Neural progenitor cell (in vitro differentiated cells): ENCODE measurements at regions not wholly inside any gene's neighbourhood (a gene's known extent, or its start where the extent isn't known, plus 50 kb on each side); places are given as distances from the start of the nearest gene placed in this dataset.

ENCODE experiments used
- DNase-seq: peaks from one replicate; pipeline ENCODE4 v3.0.0-alpha.2; 2016; ENCODE audit warnings: low spot score
- H2AFZ ChIP-seq: fragments of 200-600 bp; sonication (generic); replicated peaks from 2 replicates; pipeline ENCODE4 v1.6.1; 2016; ENCODE audit warnings: antibody characterized with exemption
- H3F3A ChIP-seq: fragments of 200-600 bp; sonication (generic); 2 replicates; pipeline ENCODE4 v1.6.1; 2016; ENCODE audit warnings: antibody characterized with exemption, low read depth
- H3K27ac ChIP-seq: fragments of 200-600 bp; sonication (generic); 2 replicates; pipeline ENCODE4 v1.5.1; 2016; ENCODE audit warnings: mild to moderate bottlenecking
- H3K27me3 ChIP-seq: fragments of 200-600 bp; sonication (generic); 2 replicates; pipeline ENCODE4 v1.6.1; 2016; ENCODE audit warnings: mild to moderate bottlenecking, moderate library complexity
- H3K36me3 ChIP-seq: fragments of 200-600 bp; sonication (generic); 2 replicates; pipeline ENCODE4 v1.5.1; 2016
- H3K4me1 ChIP-seq: fragments of 200-600 bp; sonication (generic); 2 replicates; pipeline ENCODE4 v1.6.1; 2016; ENCODE audit warnings: mixed run types
- H3K4me2 ChIP-seq: fragments of 200-600 bp; sonication (generic); 2 replicates; pipeline ENCODE4 v1.6.1; 2016
- H3K4me3 ChIP-seq: fragments of 200-600 bp; sonication (generic); 2 replicates; pipeline ENCODE4 v1.5.1; 2016
- H3K79me2 ChIP-seq: fragments of 200-600 bp; sonication (generic); 2 replicates; pipeline ENCODE4 v1.6.1; 2016; ENCODE audit warnings: low read depth
- H3K9ac ChIP-seq: fragments of 200-600 bp; sonication (generic); 2 replicates; pipeline ENCODE4 v1.6.1; 2016
- H3K9me3 ChIP-seq: fragments of 200-600 bp; sonication (generic); 2 replicates; pipeline ENCODE4 v1.5.1; 2016; ENCODE audit warnings: low read depth
- H4K20me1 ChIP-seq: fragments of 200-600 bp; sonication (generic); 2 replicates; pipeline ENCODE4 v1.6.1; 2016; ENCODE audit warnings: low read depth
- H3K27ac Mint-ChIP-seq: 3 replicates; pipeline ENCODE4 v1.8.0; 2021; ENCODE audit warnings: mixed read lengths
- H3K27me3 Mint-ChIP-seq: 2 replicates; pipeline ENCODE4 v1.8.0; 2022; ENCODE audit warnings: low read depth, mild to moderate bottlenecking, inconsistent platforms, moderate library complexity, mixed read lengths; ENCODE audit not compliant: insufficient read depth
- H3K36me3 Mint-ChIP-seq: 3 replicates; pipeline ENCODE4 v1.8.0; 2021; ENCODE audit warnings: mixed read lengths
- H3K4me1 Mint-ChIP-seq: 3 replicates; pipeline ENCODE4 v1.8.0; 2021; ENCODE audit warnings: mixed read lengths
- H3K4me3 Mint-ChIP-seq: 3 replicates; pipeline ENCODE4 v1.8.0; 2021; ENCODE audit warnings: mild to moderate bottlenecking, moderate library complexity, mixed read lengths
- H3K9me3 Mint-ChIP-seq: 3 replicates; pipeline ENCODE4 v1.8.0; 2020; ENCODE audit warnings: mixed read lengths
- EZH2 ChIP-seq: fragments of 200-600 bp; sonication (generic); IDR thresholded peaks from 2 replicates; pipeline ENCODE4 v1.6.1; 2017; ENCODE audit warnings: antibody characterized with exemption, mild to moderate bottlenecking, moderate library complexity
- EZH2phosphoT487 ChIP-seq: fragments of 200-600 bp; sonication (generic); IDR thresholded peaks from 2 replicates; pipeline ENCODE4 v1.6.1; 2017; ENCODE audit warnings: antibody characterized with exemption
- TF ChIP-seq, protein P1 (sequence below): fragments of 200-600 bp; sonication (generic); IDR thresholded peaks from 2 replicates; pipeline ENCODE4 v1.5.1; 2017; ENCODE audit warnings: antibody characterized with exemption, mild to moderate bottlenecking

DNA sequence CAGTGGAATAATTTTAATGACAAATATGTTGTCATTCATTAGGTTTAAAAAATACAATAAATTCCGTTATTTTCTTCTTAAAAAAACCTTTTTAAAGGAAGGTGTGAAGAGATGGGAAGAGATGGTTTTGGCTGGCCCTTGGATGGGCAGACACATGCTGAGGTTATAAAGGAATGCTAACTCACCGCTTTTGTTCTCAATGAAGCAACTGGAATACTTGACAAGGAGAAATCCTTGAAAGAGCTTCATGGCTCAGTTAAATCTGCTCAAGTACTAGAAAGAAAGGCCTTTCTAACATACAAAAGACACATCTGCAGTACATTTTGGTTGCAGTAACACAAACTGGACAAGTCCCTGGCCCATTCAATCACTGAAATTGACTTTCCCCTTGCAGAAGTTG is 158.3 kb upstream of the KCNJ16 start:
- peak; percentile 20 for DNase-seq
- H3K9me3 Mint-ChIP-seq: no peaks in the 10 kb centered on the region
- Histone ChIP-seq H3K9me3 (no peaks in the 10 kb centered on the region), H3F3A (peaks cover 7% of the 10 kb centered on the region), H3K4me3 (no peak overlapping the region), H4K20me1 (no peaks in the 10 kb centered on the region), H3K9ac (no peak overlapping the region), H2AFZ (no peak overlapping the region), H3K79me2 (no peaks in the 10 kb centered on the region), H3K4me1 (peaks cover 8% of the 10 kb centered on the region), H3K4me2 (no peak overlapping the region), H3K27ac (no peak overlapping the region), H3K36me3 (no peaks in the 10 kb centered on the region), H3K27me3 (no peaks in the 10 kb centered on the region)
- H3K27ac Mint-ChIP-seq: no peak overlapping the region
- TF ChIP-seq EZH2: no peak
- no peak for TF ChIP-seq EZH2phosphoT487
- TF ChIP-seq, protein P1, sequence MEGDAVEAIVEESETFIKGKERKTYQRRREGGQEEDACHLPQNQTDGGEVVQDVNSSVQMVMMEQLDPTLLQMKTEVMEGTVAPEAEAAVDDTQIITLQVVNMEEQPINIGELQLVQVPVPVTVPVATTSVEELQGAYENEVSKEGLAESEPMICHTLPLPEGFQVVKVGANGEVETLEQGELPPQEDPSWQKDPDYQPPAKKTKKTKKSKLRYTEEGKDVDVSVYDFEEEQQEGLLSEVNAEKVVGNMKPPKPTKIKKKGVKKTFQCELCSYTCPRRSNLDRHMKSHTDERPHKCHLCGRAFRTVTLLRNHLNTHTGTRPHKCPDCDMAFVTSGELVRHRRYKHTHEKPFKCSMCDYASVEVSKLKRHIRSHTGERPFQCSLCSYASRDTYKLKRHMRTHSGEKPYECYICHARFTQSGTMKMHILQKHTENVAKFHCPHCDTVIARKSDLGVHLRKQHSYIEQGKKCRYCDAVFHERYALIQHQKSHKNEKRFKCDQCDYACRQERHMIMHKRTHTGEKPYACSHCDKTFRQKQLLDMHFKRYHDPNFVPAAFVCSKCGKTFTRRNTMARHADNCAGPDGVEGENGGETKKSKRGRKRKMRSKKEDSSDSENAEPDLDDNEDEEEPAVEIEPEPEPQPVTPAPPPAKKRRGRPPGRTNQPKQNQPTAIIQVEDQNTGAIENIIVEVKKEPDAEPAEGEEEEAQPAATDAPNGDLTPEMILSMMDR: no peak
- H3K36me3 Mint-ChIP-seq: no peaks in the 10 kb centered on the region
- no peak overlapping the region for H3K4me3 Mint-ChIP-seq
- peaks cover 2% of the 10 kb centered on the region for H3K27me3 Mint-ChIP-seq
- peaks cover 3% of the 10 kb centered on the region for H3K4me1 Mint-ChIP-seq

DNA sequence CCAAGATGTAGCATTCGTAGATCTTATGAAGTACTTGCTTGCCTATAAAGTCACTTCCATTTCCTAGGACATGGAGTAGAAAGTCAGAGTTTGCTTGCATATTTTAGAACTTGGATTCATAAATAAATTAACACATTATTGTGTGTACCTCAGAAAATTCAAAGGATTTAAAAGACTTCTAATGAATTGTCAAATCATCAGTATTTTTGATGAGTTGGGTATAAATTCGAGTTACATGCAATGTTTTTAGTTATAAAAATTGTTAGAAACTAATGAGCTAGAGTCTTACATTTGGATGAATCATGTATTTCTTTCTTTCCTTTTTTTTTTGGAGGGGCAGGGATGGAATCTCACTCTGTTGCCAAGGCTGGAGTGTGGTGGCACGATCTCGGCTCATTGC is 156.9 kb upstream of the KCNJ16 start:
- H3K36me3 Mint-ChIP-seq: no peaks in the 10 kb centered on the region
- Histone ChIP-seq H3K27ac (no peak overlapping the region), H3K9me3 (no peaks in the 10 kb centered on the region), H3K27me3 (no peaks in the 10 kb centered on the region), H3K4me2 (no peak overlapping the region), H3K4me3 (no peak overlapping the region), H3K36me3 (no peaks in the 10 kb centered on the region), H3F3A (peaks cover 7% of the 10 kb centered on the region), H3K9ac (no peak overlapping the region), H3K79me2 (no peaks in the 10 kb centered on the region), H2AFZ (no peak overlapping the region), H3K4me1 (peaks cover 8% of the 10 kb centered on the region), H4K20me1 (no peaks in the 10 kb centered on the region)
- no peak overlapping the region for H3K27ac Mint-ChIP-seq
- DNase-seq: no peak
- peaks cover 2% of the 10 kb centered on the region for H3K27me3 Mint-ChIP-seq
- H3K4me3 Mint-ChIP-seq: no peak overlapping the region
- H3K9me3 Mint-ChIP-seq: no peaks in the 10 kb centered on the region
- TF ChIP-seq EZH2phosphoT487: no peak
- TF ChIP-seq, protein P1: no peak
- no peak for TF ChIP-seq EZH2
- peaks cover 3% of the 10 kb centered on the region for H3K4me1 Mint-ChIP-seq

DNA sequence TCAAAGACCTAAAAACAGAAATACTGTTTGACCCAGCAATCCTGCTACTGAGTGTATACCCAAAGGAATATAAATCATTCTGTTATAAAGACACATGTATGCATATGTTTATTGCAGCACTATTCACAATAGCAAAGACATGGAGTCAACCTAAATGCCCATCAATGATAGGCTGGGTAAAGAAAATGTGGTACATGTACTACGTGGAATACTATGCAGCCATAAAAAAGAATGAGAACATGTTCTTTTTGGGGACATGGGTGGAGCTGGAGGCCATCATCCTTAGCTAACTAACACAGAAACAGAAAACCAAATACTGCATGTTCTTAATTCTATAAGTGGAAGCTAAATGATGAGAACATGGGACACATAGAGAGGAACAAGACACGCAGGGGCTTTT is 155.2 kb upstream of the KCNJ16 start:
- H3K4me1 ChIP-seq: peaks cover 8% of the 10 kb centered on the region
- no peak overlapping the region for H3K27ac Mint-ChIP-seq

More for the DNA sequence above, 155.2 kb upstream of the KCNJ16 start:
- Histone ChIP-seq H3K27me3 (no peaks in the 10 kb centered on the region), H3K4me2 (no peak overlapping the region), H3K9me3 (no peaks in the 10 kb centered on the region), H3K27ac (no peak overlapping the region), H3K4me3 (no peak overlapping the region), H3K36me3 (no peaks in the 10 kb centered on the region), H4K20me1 (no peaks in the 10 kb centered on the region), H3K9ac (no peak overlapping the region), H2AFZ (no peak overlapping the region), H3K79me2 (no peaks in the 10 kb centered on the region), H3F3A (peaks cover 5% of the 10 kb centered on the region)
- H3K9me3 Mint-ChIP-seq: no peaks in the 10 kb centered on the region
- TF ChIP-seq, protein P1: no peak
- no peak for TF ChIP-seq EZH2
- no peak for TF ChIP-seq EZH2phosphoT487
- no peaks in the 10 kb centered on the region for H3K36me3 Mint-ChIP-seq
- DNase-seq: no peak
- H3K4me1 Mint-ChIP-seq: peaks cover 1% of the 10 kb centered on the region
- H3K27me3 Mint-ChIP-seq: peaks cover 2% of the 10 kb centered on the region
- no peak overlapping the region for H3K4me3 Mint-ChIP-seq
